DOHH2 (cell line): ENCODE measurements at regions not wholly inside any gene's neighbourhood (a gene's known extent, or its start where the extent isn't known, plus 50 kb on each side); places are given as distances from the start of the nearest gene placed in this dataset.

ENCODE experiments used
- CTCF ChIP-seq: fragments of 200-600 bp; sonication (generic); IDR thresholded peaks from one replicate; pipeline ENCODE4 v1.5.1; 2014; ENCODE audit warnings: antibody characterized with exemption, mild to moderate bottlenecking, low read depth, low read length; ENCODE audit not compliant: poor library complexity, severe bottlenecking
- EZH2phosphoT487 ChIP-seq: fragments of 200-600 bp; sonication (generic); IDR thresholded peaks from 2 replicates; pipeline ENCODE4 v1.6.1; 2017; ENCODE audit warnings: borderline replicate concordance, mild to moderate bottlenecking, antibody characterized with exemption, low read length, moderate library complexity, mixed read lengths

GRCh38 chrX:43278440-43278839, 377.7 kb upstream of the MAOA start:
- TF ChIP-seq CTCF (no peak), EZH2phosphoT487 (no peak)
